H9 (cell line): ENCODE measurements at regions not wholly inside any gene's neighbourhood (a gene's known extent, or its start where the extent isn't known, plus 50 kb on each side); places are given as distances from the start of the nearest gene placed in this dataset.

Experiments
- DNase-seq: peaks from one replicate; pipeline ENCODE4 v3.0.0-alpha.2; 2017
- H2AFZ ChIP-seq: one replicate; pipeline ENCODE4 v1.6.1; 2013; ENCODE audit warnings: mild to moderate bottlenecking, low read length, control low read depth, moderate library complexity
- H2AK5ac ChIP-seq: 2 replicates; pipeline ENCODE4 v1.6.1; 2013; ENCODE audit warnings: low read length, control low read depth, mixed read lengths; ENCODE audit not compliant: insufficient read length
- H2BK120ac ChIP-seq: one replicate; pipeline ENCODE4 v1.6.1; 2013; ENCODE audit warnings: low read depth, mild to moderate bottlenecking, low read length, control low read depth, inconsistent platforms; ENCODE audit not compliant: poor library complexity, severe bottlenecking
- H2BK12ac ChIP-seq: 2 replicates; pipeline ENCODE4 v1.6.1; 2013; ENCODE audit warnings: low read length, control low read depth, mixed read lengths, low read depth; ENCODE audit not compliant: insufficient read length
- H2BK15ac ChIP-seq: 2 replicates; pipeline ENCODE4 v1.6.1; 2013; ENCODE audit warnings: low read depth, low read length, control low read depth
- H2BK20ac ChIP-seq: one replicate; pipeline ENCODE4 v1.6.1; 2013; ENCODE audit warnings: low read depth, mild to moderate bottlenecking, low read length, control low read depth, inconsistent platforms; ENCODE audit not compliant: poor library complexity, severe bottlenecking
- H2BK5ac ChIP-seq: 2 replicates; pipeline ENCODE4 v1.6.1; 2013; ENCODE audit warnings: low read length, control low read depth, mixed read lengths; ENCODE audit not compliant: insufficient read length
- H3K14ac ChIP-seq: 2 replicates; pipeline ENCODE4 v1.6.1; 2013; ENCODE audit warnings: low read length, control low read depth; ENCODE audit not compliant: insufficient read depth
- H3K18ac ChIP-seq: 2 replicates; pipeline ENCODE4 v1.6.1; 2013; ENCODE audit warnings: low read depth, mild to moderate bottlenecking, mixed read lengths, low read length, control low read depth; ENCODE audit not compliant: insufficient read length
- H3K23ac ChIP-seq: 2 replicates; pipeline ENCODE4 v1.6.1; 2013; ENCODE audit warnings: low read length, control low read depth, mixed read lengths, low read depth; ENCODE audit not compliant: insufficient read length
- H3K23me2 ChIP-seq: 2 replicates; pipeline ENCODE4 v1.6.1; 2013; ENCODE audit warnings: low read depth, mild to moderate bottlenecking, mixed read lengths, low read length, control low read depth; ENCODE audit not compliant: insufficient read length, poor library complexity, severe bottlenecking
- H3K27ac ChIP-seq: 2 replicates; pipeline ENCODE4 v1.5.1; 2013; ENCODE audit warnings: low read length, control low read depth, mixed read lengths, low read depth; ENCODE audit not compliant: insufficient read length
- H3K27me3 ChIP-seq: 2 replicates; pipeline ENCODE4 v1.6.1; 2013; ENCODE audit warnings: low read length, control low read depth, inconsistent platforms; ENCODE audit not compliant: insufficient read depth
- H3K4ac ChIP-seq: 2 replicates; pipeline ENCODE4 v1.6.1; 2013; ENCODE audit warnings: low read depth, mild to moderate bottlenecking, control low read depth, inconsistent platforms, low read length, moderate library complexity
- H3K4me1 ChIP-seq: 2 replicates; pipeline ENCODE4 v1.6.1; 2013; ENCODE audit warnings: low read length, control low read depth, inconsistent platforms; ENCODE audit not compliant: insufficient read depth
- H3K4me2 ChIP-seq: 2 replicates; pipeline ENCODE4 v1.6.1; 2013; ENCODE audit warnings: low read length, control low read depth, mixed read lengths; ENCODE audit not compliant: insufficient read length, insufficient read depth
- H3K56ac ChIP-seq: 2 replicates; pipeline ENCODE4 v1.6.1; 2013; ENCODE audit warnings: low read depth, mild to moderate bottlenecking, mixed read lengths, low read length, control low read depth; ENCODE audit not compliant: insufficient read length
- H3K79me1 ChIP-seq: 2 replicates; pipeline ENCODE4 v1.6.1; 2013; ENCODE audit warnings: low read depth, mild to moderate bottlenecking, moderate library complexity, low read length, control low read depth, inconsistent platforms; ENCODE audit not compliant: insufficient read depth, poor library complexity, severe bottlenecking
- H3K79me2 ChIP-seq: 2 replicates; pipeline ENCODE4 v1.6.1; 2013; ENCODE audit warnings: low read length, control low read depth, inconsistent platforms; ENCODE audit not compliant: insufficient read depth
- H3K9ac ChIP-seq: 2 replicates; pipeline ENCODE4 v1.6.1; 2013; ENCODE audit warnings: low read length, control low read depth, mixed read lengths; ENCODE audit not compliant: insufficient read length; ENCODE audit errors: extremely low read depth
- H3K9me3 ChIP-seq: one replicate; pipeline ENCODE4 v1.6.1; 2013; ENCODE audit warnings: low read depth, low read length, inconsistent platforms; ENCODE audit not compliant: control insufficient read depth
- H3T11ph ChIP-seq: one replicate; pipeline ENCODE4 v1.6.1; 2013; ENCODE audit warnings: mild to moderate bottlenecking, low read length, control low read depth, inconsistent platforms
- H4K20me1 ChIP-seq: one replicate; pipeline ENCODE4 v1.6.1; 2013; ENCODE audit not compliant: control insufficient read depth, insufficient read length, insufficient read depth
- H4K5ac ChIP-seq: 2 replicates; pipeline ENCODE4 v1.6.1; 2013; ENCODE audit warnings: low read depth, mild to moderate bottlenecking, mixed read lengths, low read length, control low read depth; ENCODE audit not compliant: insufficient read length
- H4K8ac ChIP-seq: replicated peaks from 2 replicates; pipeline ENCODE4 v1.6.1; 2013; ENCODE audit warnings: low read length, control low read depth, mixed read lengths, low read depth; ENCODE audit not compliant: insufficient read length
- H4K91ac ChIP-seq: 2 replicates; pipeline ENCODE4 v1.6.1; 2013; ENCODE audit warnings: low read depth, mild to moderate bottlenecking, moderate library complexity, mixed read lengths, low read length, control low read depth; ENCODE audit not compliant: insufficient read length
- H3K27ac Mint-ChIP-seq, 3 experiments: 2 replicates in 2 of 3; 3 replicates in 1 of 3; pipeline ENCODE4 v1.8.0; 2020 to 2021; ENCODE audit warnings: mixed read lengths in 3 of 3, mild to moderate bottlenecking in 1 of 3, moderate library complexity in 1 of 3
- H3K27me3 Mint-ChIP-seq: 2 replicates; pipeline ENCODE4 v1.8.0; 2021; ENCODE audit warnings: low read depth, mild to moderate bottlenecking, moderate library complexity, mixed read lengths
- H3K36me3 Mint-ChIP-seq, 3 experiments: 2 replicates in 2 of 3; 3 replicates in 1 of 3; pipeline ENCODE4 v1.8.0; 2020 to 2021; ENCODE audit warnings: low read depth in 3 of 3, mixed read lengths in 3 of 3; ENCODE audit not compliant: insufficient read depth in 1 of 3
- H3K4me1 Mint-ChIP-seq, 2 experiments: 2 replicates each; pipeline ENCODE4 v1.8.0; 2020; ENCODE audit warnings: mixed read lengths in 2 of 2
- H3K4me3 Mint-ChIP-seq, 2 experiments: 2 replicates in 1 of 2; 3 replicates in 1 of 2; pipeline ENCODE4 v1.8.0; 2020 to 2021; ENCODE audit warnings: mild to moderate bottlenecking in 2 of 2, mixed read lengths in 2 of 2, moderate library complexity in 1 of 2
- H3K9me3 Mint-ChIP-seq, 2 experiments: 2 replicates in 1 of 2; 3 replicates in 1 of 2; pipeline ENCODE4 v1.8.0; 2020; ENCODE audit warnings: mild to moderate bottlenecking in 2 of 2, mixed read lengths in 2 of 2, moderate library complexity in 1 of 2
- WGBS: extraction: QIAGEN DNeasy Blood & Tissue Kit; methylation state at CpG from one replicate; pipeline ENCODE4 v1.1.7; 2013; ENCODE audit warnings: missing lambda C conversion rate, low lambda C conversion rate, mixed read lengths; ENCODE audit not compliant: insufficient read length; ENCODE audit errors: extremely low coverage; 5-methylcytosine and 5-hydroxymethylcytosine counted together
- TF ChIP-seq, protein P1 (sequence below): fragments of 200-600 bp; sonication (generic); conservative IDR thresholded peaks from 3 replicates; pipeline ENCODE4 v1.8.0; 2021; ENCODE audit warnings: antibody characterized with exemption, mild to moderate bottlenecking

DNA sequence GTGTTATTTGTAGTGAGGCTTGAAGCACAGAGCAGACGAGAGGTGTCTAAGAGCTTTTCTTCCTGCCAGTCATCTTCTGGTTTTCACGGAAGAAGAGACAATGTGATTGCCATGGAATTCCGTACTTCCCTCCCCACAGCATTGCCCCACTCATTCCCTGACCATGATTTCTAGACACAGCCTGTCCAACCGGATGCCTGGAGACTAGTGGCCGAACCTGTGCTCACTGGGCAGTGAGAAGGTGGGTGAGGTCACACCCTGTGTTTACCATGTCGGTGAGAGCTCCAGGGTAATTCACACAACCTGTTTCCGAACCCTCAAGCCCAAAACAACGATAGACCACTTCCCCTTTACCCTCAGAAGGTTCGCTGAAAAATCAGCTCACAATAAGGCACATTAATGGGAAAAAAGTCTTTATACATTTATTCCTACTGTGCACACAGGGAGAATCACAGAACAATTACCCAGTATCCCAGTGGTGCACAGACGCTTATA, 271.9 kb upstream of the FMN2 start:
- H3K4ac ChIP-seq: no peak overlapping the region
- peaks cover 19 to 21% of the 10 kb centered on the region in 2 experiments for H3K4me1 Mint-ChIP-seq
- H3K23ac ChIP-seq: no peak overlapping the region
- TF ChIP-seq, protein P1, sequence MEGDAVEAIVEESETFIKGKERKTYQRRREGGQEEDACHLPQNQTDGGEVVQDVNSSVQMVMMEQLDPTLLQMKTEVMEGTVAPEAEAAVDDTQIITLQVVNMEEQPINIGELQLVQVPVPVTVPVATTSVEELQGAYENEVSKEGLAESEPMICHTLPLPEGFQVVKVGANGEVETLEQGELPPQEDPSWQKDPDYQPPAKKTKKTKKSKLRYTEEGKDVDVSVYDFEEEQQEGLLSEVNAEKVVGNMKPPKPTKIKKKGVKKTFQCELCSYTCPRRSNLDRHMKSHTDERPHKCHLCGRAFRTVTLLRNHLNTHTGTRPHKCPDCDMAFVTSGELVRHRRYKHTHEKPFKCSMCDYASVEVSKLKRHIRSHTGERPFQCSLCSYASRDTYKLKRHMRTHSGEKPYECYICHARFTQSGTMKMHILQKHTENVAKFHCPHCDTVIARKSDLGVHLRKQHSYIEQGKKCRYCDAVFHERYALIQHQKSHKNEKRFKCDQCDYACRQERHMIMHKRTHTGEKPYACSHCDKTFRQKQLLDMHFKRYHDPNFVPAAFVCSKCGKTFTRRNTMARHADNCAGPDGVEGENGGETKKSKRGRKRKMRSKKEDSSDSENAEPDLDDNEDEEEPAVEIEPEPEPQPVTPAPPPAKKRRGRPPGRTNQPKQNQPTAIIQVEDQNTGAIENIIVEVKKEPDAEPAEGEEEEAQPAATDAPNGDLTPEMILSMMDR: no peak
- H3T11ph ChIP-seq: no peak overlapping the region
- H2BK20ac ChIP-seq: no peak overlapping the region
- H3K27me3 ChIP-seq: no peaks in the 10 kb centered on the region
- H2BK120ac ChIP-seq: no peak overlapping the region
- H2AFZ ChIP-seq: no peak overlapping the region
- no peak overlapping the region for H2BK12ac ChIP-seq
- no peaks in the 10 kb centered on the region for H3K27me3 Mint-ChIP-seq
- H3K9me3 Mint-ChIP-seq: no peaks in the 10 kb centered on the region
- no peak overlapping the region for H4K91ac ChIP-seq
- H3K18ac ChIP-seq: no peak overlapping the region
- no peak overlapping the region for H3K9ac ChIP-seq
- no peak overlapping the region for H3K4me2 ChIP-seq
- H3K36me3 Mint-ChIP-seq: no peaks in the 10 kb centered on the region
- peaks cover 5% of the 10 kb centered on the region; the same call in 1 of the 2 replicates for H3K4me1 ChIP-seq
- no peak overlapping the region for H3K4me3 Mint-ChIP-seq
- H3K79me1 ChIP-seq: no peaks in the 10 kb centered on the region
- H3K27ac ChIP-seq: no peak overlapping the region
- no peak overlapping the region for H3K56ac ChIP-seq
- no peaks in the 10 kb centered on the region for H3K79me2 ChIP-seq
- no peak overlapping the region for H3K27ac Mint-ChIP-seq
- H4K8ac ChIP-seq: no peak overlapping the region
- no peak overlapping the region for H2AK5ac ChIP-seq
- DNase-seq: no peak
- no peaks in the 10 kb centered on the region for H4K20me1 ChIP-seq
- H3K9me3 ChIP-seq: no peaks in the 10 kb centered on the region
- no peaks in the 10 kb centered on the region for H3K23me2 ChIP-seq
- H3K14ac ChIP-seq: no peak overlapping the region
- no CpG with 5 or more reads among the region's 10 CpGs for WGBS
- H2BK5ac ChIP-seq: no peak overlapping the region
- no peak overlapping the region for H2BK15ac ChIP-seq
- no peak overlapping the region for H4K5ac ChIP-seq
